IPS-11a (cell line): ENCODE measurements at regions not wholly inside any gene's neighbourhood (a gene's known extent, or its start where the extent isn't known, plus 50 kb on each side); places are given as distances from the start of the nearest gene placed in this dataset.

Experiments
- H3K4me3 ChIP-seq: one replicate; pipeline ENCODE4 v1.5.1; 2013; ENCODE audit warnings: low read depth, low read length, control low read depth

GRCh38 chr6:104428184-104428583 is 431.5 kb downstream of the HACE1 start:
- no peak overlapping the region for H3K4me3 ChIP-seq

- H3K4me3 ChIP-seq = no peak overlapping the region
Observed at GRCh38 chr6:104423691-104424090, 436.0 kb downstream of the HACE1 start.

DNA sequence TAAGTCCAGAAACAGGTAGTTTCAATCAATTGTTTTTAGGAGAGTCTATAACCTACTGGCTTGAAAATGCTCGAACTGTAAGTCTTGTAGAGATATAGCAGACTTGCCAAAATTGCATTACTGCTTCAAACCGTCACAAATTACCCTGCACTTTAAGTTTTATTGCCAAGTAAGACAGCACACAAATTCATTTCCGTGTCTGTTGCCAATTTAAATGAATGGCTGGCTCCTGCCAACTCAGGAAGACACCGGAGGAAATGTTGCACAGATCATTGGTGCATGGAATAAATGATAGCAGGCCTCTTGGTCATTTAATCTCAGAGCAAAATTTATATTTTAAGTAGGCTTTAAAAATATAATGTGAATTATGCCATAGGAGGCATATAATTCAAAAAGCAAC is 438.1 kb downstream of the HACE1 start:
- H3K4me3 ChIP-seq = no peak overlapping the region

GRCh38 chr6:104418839-104419238 is 440.9 kb downstream of the HACE1 start:
- no peak overlapping the region for H3K4me3 ChIP-seq

DNA sequence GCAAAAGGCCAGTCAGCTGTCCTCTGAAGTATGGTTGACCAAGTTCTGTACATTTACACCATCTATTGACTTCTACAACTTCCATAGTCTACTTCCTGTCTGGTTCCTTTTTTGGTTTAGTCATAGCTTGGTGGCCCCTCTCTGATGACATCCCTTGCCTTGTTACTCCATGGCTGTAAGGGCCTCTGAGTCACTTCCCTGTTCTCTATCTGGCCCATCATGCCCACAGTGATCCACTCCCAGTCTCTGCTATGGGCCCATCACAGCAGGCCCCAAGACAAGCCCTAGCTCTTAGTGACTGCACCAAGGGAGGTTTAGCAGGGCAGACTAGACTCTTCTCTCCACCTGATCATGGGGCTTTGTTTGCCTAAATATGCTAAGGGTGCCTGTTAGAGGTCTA is 441.6 kb downstream of the HACE1 start:
- H3K4me3 ChIP-seq = no peak overlapping the region

- H3K4me3 ChIP-seq = no peak overlapping the region
Observed at GRCh38 chr6:104414723-104415122, 445.0 kb downstream of the HACE1 start.

DNA sequence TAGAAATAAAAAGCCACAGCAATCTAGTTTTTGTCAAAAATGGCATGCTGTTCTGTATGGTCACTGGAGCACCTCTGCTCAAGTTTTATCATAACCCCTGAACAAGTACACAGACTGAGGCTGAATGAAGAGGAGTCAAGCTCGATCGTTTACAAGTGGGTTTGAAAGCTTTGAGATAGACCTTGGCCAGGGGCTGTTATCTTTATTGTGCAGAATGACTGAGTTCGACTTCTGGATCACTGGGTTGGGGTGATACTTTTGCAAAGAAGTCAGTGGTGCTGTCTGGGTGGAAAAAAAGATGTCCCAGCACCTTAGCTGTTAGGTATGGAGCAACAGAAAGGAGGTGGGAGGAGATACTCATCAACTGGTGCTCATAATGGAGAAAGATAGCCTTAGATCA is 446.0 kb downstream of the HACE1 start:
- H3K4me3 ChIP-seq = no peak overlapping the region

DNA sequence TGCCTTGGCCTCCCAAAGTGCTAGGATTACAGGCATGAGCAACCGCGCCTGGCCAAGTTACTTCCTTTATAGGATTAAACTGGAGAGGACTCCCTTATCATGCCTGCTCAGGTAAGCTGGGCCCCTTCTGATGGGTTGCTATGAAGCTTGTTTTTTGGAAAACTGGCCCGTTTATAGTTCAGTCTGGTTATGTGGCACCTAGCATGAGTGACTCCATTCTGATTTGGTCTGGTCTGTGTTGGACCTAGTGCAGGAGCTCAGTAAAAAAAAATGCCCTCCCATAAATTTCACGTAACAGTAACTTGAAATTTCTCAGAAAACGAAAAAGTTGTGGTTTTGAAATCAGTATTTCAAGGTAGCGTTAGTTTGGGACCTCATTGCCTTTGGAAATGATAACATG is 448.4 kb downstream of the HACE1 start:
- no peak overlapping the region for H3K4me3 ChIP-seq

- H3K4me3 ChIP-seq = no peak overlapping the region
Observed at GRCh38 chr6:104409913-104410312, 449.8 kb downstream of the HACE1 start.

- no peak overlapping the region for H3K4me3 ChIP-seq
Observed at GRCh38 chr6:104407957-104408356, 451.8 kb downstream of the HACE1 start.

DNA sequence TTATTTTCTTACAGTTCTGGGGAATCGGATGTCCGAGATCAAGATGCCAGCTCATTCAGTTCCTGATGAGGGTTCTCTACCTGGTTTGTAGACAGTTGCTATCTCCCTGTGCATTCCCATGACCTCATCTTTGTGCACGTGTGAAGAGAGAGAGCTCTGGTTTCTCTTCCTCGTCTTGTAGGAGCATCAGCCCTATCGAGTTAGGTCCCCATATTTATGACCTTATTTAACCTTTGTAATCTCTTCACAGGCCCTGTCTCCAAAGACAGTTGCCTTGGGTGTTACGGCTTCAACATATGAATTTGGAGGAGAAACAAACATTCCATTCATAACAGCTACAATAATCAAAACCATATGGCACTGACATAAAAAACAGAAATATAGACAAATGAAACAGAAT is 455.3 kb downstream of the HACE1 start:
- H3K4me3 ChIP-seq = no peak overlapping the region

GRCh38 chr6:104402572-104402971 is 457.1 kb downstream of the HACE1 start:
- no peak overlapping the region for H3K4me3 ChIP-seq

- H3K4me3 ChIP-seq = no peak overlapping the region
Observed at GRCh38 chr6:104401926-104402325, 457.8 kb downstream of the HACE1 start.

GRCh38 chr6:104400844-104401243 is 458.9 kb downstream of the HACE1 start:
- H3K4me3 ChIP-seq = no peak overlapping the region

DNA sequence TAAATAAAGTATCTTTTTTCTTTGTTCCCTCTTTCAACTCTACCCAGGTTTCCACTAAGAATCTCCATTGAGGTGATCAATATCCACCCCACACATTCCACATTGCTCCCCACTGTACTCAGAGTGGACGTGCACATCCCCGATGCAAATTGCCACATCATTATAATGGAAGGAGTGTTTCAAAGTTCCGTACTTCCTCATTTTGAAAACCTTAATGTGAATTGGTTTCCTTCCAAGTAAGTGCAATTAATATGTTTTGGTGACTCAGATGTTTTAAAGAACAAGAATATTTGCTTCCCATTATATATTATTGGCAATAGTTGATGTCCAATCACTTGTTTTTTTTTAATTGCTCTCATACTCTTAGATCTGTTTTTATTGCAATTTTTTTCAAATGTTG is 463.6 kb downstream of the HACE1 start:
- H3K4me3 ChIP-seq = no peak overlapping the region

GRCh38 chr6:104381907-104382306 is 477.8 kb downstream of the HACE1 start:
- H3K4me3 ChIP-seq = no peak overlapping the region

- no peak overlapping the region for H3K4me3 ChIP-seq
Observed at GRCh38 chr6:104365451-104366234, 494.1 kb downstream of the HACE1 start.

DNA sequence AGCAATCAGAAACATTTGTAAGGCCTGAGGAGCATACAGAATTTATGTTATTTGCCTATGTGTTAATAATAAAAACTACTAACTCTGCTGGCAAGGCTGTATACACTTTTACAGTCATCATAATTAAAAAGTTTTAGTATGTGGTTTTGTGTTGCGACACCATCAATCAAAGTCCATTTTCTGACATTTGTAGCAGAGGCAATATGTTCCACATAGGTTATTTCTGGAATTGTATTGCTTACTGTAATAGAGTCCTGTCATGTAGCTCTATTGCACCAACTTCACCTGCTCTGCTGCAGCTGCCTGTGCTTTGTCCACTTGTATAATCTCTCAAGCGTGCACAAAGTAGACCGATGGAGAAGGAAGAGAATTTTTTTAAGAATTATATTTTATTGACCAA is 501.8 kb downstream of the HACE1 start:
- H3K4me3 ChIP-seq = no peak overlapping the region

DNA sequence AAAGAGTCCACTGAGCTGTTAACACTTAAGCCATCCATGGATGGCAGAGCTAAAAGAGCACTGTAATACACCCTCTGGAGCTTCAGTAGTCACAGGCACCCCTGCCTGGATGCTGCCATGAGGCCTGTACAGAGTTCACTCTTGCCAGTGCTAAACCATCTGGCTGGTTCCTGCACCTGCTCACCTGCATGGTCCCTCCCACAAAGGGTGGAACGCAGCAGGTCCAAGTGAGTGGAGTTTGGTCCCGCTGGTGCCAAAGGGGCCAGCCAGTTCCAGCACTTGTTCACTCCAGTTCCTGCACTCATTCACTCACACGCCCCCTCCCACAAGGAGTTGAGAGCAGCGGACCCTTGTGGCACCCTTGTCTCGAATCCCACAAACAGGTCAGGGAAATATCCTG is 503.5 kb downstream of the HACE1 start:
- no peak overlapping the region for H3K4me3 ChIP-seq

GRCh38 chr6:104349191-104349590 is 510.5 kb downstream of the HACE1 start:
- H3K4me3 ChIP-seq = no peak overlapping the region

GRCh38 chr6:104344223-104344622 is 515.5 kb downstream of the HACE1 start:
- no peak overlapping the region for H3K4me3 ChIP-seq

GRCh38 chr6:104332364-104332763 is 527.4 kb downstream of the HACE1 start:
- H3K4me3 ChIP-seq = no peak overlapping the region
